GM20431 (cell line): ENCODE measurements at regions not wholly inside any gene's neighbourhood (a gene's known extent, or its start where the extent isn't known, plus 50 kb on each side); places are given as distances from the start of the nearest gene placed in this dataset.
"Not testable (repeated sequence)": the region's sequence is repeated elsewhere in the genome, so short reads cannot be mapped to it uniquely, and the experiment has no call there.

ENCODE experiments used
- in situ Hi-C: fragments of 300-500 bp; cut with MseI, MboI; formaldehyde crosslinking; loops from one replicate; pipeline ENCODE4 v1.15.0; 2020; ENCODE audit warnings: low sequenced_read_pairs; ENCODE audit not compliant: unreplicated experiment

GRCh38 chr14:105668471-105669230 is 142.3 kb downstream of the TMEM121 start:
- in situ Hi-C loops = loop anchor here (25.0 kb wide), 1 partner anchor 131 kb away; the partner anchor contains the start of gene TMEM121

- in situ Hi-C loops = loop anchor here (25.0 kb wide), 1 partner anchor 132 kb away; the partner anchor contains the start of gene TMEM121
These were observed 142.8 kb downstream of the TMEM121 start for GRCh38 chr14:105669231-105669610.

DNA sequence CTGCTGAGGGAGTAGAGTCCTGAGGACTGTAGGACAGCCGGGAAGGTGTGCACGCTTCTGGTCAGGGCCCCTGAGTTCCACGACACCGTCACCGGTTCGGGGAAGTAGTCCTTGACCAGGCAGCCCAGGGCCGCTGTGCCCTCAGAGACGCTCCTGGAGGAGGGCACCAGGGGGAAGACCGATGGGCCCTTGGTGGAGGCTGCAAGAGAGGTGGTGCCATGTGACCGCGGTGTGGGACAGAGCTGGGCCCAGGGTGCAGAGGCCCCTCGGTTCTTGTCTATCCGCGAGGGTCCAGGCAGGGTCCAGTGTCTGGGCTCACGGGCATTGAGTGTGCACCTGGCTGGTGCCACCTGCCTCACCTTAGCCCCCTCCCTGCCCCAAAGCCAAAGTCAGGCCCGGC is 143.3 kb downstream of the TMEM121 start:
- in situ Hi-C loops = loop anchor here (25.0 kb wide), 1 partner anchor 132 kb away; the partner anchor contains the start of gene TMEM121

DNA sequence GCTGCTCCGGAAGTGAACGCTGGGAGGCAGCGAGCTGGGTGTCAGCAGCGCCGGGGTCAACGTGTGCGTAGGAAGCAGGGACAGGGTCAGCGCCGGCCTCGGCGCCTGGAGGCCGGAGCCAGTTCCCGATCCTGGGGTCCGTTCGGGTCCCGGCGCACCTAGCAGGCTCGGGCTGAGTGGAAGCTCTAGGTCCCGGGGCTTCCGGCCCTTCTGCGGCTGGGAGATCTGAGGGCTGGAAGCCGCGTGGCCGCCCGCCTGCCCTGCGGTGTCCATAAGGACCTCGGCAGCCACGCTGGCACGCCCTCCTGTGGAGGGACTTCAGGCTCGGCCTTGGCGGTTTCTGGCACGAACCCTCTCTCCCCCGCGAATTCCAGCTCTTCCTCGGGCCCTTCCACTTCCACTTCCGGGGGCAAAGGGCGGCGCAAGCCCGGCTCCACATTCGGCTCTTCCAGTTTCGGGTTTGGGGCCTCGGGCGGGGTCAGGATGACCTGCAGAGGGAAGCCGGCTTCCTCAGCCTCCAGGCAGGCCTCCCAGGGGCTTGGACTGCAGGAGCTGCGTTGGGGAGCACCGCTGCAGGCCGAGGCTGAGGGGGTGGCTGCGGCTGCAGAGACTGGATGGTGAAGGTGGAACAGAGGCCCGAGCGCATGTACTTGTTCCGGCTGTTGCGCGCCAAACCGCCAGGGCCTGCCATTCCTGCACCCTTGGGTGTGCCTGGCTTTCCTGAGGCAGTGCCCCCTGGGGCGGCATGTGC is 146.2 kb downstream of the TMEM121 start:
- in situ Hi-C loops = loop anchor here (25.0 kb wide), 1 partner anchor 135 kb away; the partner anchor contains the start of gene TMEM121

DNA sequence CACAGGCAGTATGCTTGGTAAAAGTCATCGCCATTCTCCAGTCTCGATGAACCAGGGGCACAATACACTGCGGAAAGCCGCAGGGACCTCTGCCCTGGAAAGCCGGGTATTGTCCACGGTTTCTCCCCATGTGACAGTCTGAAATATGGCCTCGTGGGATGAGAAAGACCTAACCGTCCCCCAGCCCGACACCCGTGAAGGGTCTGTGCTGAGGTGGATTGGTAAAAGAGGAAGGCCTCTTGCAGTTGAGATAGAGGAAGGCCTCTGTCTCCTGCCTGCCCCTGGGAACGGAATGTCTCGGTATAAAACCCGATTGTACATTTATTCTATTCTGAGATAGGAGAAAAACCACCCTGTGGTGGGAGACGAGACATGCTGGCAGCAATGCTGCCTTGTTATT is 149.1 kb downstream of the TMEM121 start:
- in situ Hi-C loops = not testable (repeated sequence)

GRCh38 chr14:105675905-105676670 is 149.7 kb downstream of the TMEM121 start:
- in situ Hi-C loops = not testable (repeated sequence)

DNA sequence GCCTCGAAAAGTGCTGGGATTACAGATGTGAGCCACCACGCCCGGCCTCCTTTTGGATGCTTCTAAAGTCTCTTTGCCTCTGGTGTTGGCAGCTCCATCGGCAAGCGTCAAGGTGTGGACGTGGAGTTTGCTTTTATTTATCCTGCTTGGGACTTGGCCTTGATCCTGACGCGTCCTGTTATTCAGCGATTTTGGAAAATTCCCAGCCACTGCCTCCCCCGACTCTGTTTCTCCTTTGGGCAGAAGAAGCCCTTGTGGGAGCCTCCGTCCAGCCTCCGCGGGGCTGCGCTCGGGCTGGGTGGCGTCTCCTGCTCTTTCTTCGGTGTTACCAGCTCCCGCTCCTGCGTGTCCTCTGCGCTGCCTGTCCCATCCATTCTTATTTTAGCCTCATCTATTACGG is 151.7 kb downstream of the TMEM121 start:
- in situ Hi-C loops = not testable (repeated sequence)

- in situ Hi-C loops = not testable (repeated sequence)
These were observed 152.9 kb downstream of the TMEM121 start for GRCh38 chr14:105678996-105679958.

DNA sequence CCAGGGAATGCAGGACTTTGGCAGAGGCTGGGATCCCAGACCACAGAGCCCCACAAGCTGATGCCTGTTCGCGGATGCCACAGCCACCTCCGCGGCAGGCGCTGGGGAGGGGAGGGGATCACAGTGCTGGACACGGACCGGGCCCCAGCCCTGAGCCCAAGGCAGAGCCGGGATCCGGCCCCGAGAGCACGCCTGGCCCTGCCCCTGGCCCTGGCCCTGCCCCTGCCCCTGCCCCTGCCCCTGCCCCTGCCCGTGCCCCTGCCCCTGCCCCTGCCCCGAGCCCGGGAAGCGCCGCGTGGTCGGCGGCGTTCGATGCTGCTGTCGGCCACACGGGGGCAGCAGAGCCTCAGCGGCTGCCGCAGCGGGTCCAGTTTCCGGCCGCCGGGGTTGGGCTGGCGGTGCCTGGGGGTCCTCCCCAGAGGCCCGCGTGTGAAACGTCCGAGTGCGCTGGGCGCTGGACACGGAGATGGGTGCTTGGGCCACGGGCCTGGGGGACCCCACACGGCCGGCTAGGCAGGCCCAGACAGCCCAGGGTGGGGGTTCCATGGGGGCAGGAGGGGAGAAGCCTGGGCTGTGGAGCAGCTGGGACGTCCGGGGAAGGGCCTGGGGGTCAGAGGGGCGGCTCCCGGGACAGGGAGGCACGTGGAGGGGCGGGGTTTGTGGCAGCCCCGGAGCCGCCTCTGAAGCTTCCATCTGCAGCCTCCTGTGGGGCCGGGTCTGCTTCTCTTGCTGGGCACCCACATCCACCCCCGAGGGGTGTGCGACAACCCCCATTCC is 153.8 kb downstream of the TMEM121 start:
- in situ Hi-C loops = not testable (repeated sequence)

DNA sequence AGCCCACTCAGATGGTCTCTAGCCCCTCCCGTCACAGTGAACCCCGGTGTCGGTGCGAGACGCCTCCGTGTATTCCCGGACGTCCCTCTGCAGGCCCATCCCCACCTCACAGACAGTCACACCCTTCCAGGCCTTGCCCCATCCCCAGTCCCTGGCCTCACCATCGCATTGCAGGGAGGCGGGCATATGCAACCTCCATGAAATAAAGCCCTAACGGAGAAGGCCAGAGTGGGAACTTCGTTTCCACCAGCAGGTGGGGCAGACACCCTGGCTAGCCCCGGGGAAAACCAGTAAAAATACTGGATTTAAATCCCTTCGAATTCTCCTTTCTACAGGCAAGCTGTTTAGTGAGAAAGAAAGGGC is 154.3 kb downstream of the TMEM121 start:
- in situ Hi-C loops = not testable (repeated sequence)

GRCh38 chr14:105681606-105682185 is 155.3 kb downstream of the TMEM121 start:
- in situ Hi-C loops = not testable (repeated sequence)

DNA sequence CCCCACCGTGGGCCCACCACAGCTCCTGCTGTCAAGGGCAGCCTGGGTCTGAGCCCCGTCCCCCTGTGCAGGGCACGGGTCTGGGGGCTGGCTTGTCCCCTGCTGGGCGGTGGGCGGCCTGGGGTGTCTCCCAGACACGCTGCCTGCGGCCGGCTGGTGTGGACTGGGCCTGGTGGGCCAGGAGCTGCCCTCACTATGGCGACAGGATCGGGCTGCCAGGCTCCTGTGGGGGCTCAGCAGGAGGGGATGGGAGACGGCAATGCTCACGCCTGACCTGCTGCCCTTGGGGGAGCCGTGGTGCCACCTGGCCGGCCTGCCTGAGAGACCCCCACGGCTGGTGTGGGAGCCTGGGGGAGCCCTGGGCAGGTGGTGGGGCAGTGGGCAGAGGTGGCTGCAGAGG is 156.1 kb downstream of the TMEM121 start:
- in situ Hi-C loops = not testable (repeated sequence)

DNA sequence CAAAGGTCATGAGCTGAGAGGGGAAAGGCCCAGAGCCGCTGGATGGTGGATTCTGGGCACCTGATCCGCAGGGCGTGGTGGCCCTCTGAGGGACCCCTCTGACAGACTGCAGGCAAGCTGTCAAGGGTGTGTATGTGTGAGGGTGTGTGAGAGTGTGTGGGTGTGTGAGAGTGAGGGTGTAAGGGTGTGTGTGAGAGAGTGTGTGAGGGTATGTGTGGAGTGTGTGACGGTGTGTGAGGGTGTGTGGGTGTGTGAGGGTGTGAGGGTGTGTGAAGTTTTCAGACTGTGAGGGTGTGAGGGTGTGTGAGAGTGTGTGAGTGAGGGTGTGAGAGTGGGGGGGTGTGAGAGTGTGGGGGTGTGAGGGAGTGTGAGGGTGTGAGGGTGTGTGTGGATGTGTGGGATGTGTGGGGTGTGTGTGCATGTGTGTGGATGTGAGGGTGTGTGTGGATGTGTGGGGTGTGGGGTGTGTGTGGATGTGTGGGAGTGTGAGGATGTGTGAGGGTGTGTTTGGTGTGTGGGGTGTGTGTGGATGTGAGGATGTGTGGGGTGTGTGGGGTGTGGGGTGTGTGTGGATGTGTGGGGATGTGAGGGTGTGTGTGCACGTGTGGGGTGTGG is 156.7 kb downstream of the TMEM121 start:
- in situ Hi-C loops = no loop called here

GRCh38 chr14:105684056-105684455 is 157.7 kb downstream of the TMEM121 start:
- in situ Hi-C loops = not testable (repeated sequence)

DNA sequence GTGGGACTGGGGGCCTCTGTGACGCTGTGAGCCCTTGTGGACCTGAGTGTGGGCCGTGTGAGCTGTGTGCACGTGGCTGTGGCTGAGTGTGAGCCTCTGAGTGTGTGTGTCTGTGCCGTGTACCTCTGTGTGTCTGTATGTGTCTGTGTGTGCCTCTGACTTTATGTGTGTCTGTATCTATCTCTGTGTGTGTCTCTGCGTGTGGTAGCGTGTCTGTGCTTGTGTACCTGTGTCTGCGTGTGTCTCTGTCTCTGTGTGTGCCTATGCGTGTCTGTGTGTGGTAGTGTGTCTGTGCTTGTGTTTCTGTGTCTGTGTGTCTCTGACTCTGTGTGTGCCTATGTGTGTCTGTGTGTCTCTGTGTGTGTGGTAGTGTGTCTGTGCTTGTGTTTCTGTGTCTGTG is 158.2 kb downstream of the TMEM121 start:
- in situ Hi-C loops = not testable (repeated sequence)

- in situ Hi-C loops = no loop called here
These were observed 158.6 kb downstream of the TMEM121 start for GRCh38 chr14:105685003-105685402.

DNA sequence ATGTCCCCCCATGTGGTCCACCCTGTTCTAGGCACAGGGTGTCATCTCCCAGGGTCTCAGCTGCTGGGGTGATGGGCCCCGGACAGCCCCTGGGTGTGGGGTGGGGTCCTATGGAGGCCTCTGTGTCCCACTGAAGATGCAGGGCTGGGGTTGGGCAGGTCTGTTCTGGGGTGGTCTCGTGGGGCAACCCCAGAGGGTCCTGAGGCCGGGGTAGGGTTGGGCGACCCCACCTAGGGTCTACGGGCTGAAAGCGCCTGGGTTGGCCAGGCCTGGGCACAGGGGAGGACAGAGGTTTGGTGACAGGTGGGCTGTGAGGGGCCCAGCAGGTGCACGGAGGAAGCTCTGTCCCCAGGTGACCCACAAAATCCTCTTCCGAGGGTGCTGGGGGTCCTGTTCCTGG is 159.2 kb downstream of the TMEM121 start:
- in situ Hi-C loops = not testable (repeated sequence)

GRCh38 chr14:105686050-105686449 is 159.7 kb downstream of the TMEM121 start:
- in situ Hi-C loops = not testable (repeated sequence)
